ENCODE measurements at regions not wholly inside any gene's neighbourhood (a gene's known extent, or its start where the extent isn't known, plus 50 kb on each side); places are given as distances from the start of the nearest gene placed in this dataset.

DNA sequence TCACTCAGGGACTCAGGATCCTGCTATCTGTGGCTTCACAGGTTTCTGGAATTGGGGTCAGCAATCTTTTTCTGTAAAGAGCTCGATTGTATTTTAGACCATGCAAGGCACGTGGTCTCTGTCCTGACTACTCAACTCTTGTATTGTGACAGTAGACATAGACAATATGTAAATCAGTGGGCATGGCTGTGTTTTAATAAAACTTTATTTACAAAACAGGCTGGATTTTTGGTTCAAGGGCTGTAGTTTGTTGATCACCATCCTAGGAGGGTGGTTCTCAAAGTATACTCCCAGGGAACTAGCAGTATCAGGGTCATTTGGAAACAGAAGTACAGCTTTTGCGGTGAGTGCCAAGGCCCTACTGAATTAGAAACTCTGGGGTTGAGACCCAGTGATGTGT lies 108.2 kb upstream of the CRHR1 start:
- Mint-ChIP-seq H3K4me1 (ENCODE audit: low read depth) (no peaks in the 10 kb centered on the region), H3K4me3 (no peak overlapping the region), H3K27ac (no peak overlapping the region), H3K27me3 (peaks cover 16% of the 10 kb centered on the region), H3K36me3 (ENCODE audit: low read depth) (no peaks in the 10 kb centered on the region), H3K9me3 (no peaks in the 10 kb centered on the region)
- no peak for DNase-seq

DNA sequence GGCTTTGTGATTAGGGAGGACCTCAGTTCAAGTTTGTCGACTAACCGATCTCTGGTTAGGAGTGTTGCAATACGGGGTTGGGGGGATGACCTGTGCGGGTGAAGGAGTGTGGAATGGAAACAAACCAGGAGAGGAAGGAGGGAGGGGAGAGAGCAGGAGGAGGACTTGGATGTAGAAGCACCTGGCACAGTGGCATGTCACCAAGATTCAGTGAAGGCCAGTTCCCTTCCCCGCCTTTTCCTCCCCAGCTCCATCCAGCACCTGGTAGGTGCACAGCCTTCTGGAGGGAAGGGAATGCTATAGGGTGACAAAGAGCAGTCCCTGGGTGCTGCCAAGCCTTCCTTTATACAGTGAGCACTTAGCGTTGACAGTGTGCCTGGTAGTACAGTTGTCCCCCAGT lies 107.4 kb upstream of the CRHR1 start:
- no peak overlapping the region for H3K4me3 Mint-ChIP-seq
- H3K4me1 Mint-ChIP-seq (ENCODE audit: low read depth) = no peaks in the 10 kb centered on the region
- no peaks in the 10 kb centered on the region for H3K36me3 Mint-ChIP-seq (ENCODE audit: low read depth)
- DNase-seq = no peak
- no peaks in the 10 kb centered on the region for H3K9me3 Mint-ChIP-seq
- peaks cover 23% of the 10 kb centered on the region for H3K27me3 Mint-ChIP-seq
- H3K27ac Mint-ChIP-seq = no peak overlapping the region

DNA sequence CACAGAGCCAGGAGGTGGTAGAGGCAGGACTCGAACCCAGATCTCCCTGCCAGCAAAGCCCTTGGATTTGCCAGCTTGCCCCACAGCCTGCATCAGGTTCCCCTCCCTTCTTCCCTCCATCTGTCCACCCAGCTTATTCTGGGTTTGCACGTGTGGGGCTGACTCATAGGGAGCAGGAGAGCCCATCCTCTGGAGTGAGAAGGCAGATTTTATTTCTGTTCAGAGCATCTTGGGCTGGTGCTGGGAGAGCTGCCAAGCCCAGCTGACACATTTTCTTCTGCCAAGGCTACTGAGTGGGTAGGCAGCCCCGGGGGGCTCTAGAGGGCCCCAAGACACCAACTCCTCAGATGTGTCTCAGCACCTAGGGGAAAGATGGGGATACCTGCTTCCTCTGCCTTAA lies 106.3 kb upstream of the CRHR1 start:
- DNase-seq = no peak
- Mint-ChIP-seq H3K27ac (no peak overlapping the region), H3K9me3 (no peaks in the 10 kb centered on the region), H3K4me3 (no peak overlapping the region), H3K4me1 (ENCODE audit: low read depth) (no peaks in the 10 kb centered on the region), H3K36me3 (ENCODE audit: low read depth) (no peaks in the 10 kb centered on the region), H3K27me3 (peaks cover 23% of the 10 kb centered on the region)

DNA sequence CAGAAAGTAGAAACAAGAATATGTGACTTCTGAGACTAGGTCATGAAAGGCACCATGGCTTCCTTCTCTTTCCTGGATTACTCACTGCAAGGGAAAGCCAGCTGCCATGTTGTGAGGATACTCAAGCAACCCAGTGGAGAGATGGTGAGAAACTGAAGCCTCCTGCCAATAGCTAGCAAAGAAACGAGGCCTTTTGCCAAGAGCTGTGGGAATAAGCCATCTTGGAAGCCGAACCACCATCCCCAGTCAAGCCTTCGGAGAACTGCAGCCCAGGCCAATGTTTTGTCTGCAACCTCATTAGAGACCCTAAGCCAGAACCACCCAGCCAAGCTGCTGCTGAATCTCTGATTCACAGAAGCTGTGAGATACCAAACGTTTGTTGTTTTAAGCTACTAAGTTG lies 104.7 kb upstream of the CRHR1 start:
- DNase-seq = no peak
- no peaks in the 10 kb centered on the region for H3K4me1 Mint-ChIP-seq (ENCODE audit: low read depth)
- H3K27me3 Mint-ChIP-seq = peaks cover 23% of the 10 kb centered on the region
- no peaks in the 10 kb centered on the region for H3K36me3 Mint-ChIP-seq (ENCODE audit: low read depth)
- no peak overlapping the region for H3K27ac Mint-ChIP-seq
- H3K9me3 Mint-ChIP-seq = no peaks in the 10 kb centered on the region
- no peak overlapping the region for H3K4me3 Mint-ChIP-seq

DNA sequence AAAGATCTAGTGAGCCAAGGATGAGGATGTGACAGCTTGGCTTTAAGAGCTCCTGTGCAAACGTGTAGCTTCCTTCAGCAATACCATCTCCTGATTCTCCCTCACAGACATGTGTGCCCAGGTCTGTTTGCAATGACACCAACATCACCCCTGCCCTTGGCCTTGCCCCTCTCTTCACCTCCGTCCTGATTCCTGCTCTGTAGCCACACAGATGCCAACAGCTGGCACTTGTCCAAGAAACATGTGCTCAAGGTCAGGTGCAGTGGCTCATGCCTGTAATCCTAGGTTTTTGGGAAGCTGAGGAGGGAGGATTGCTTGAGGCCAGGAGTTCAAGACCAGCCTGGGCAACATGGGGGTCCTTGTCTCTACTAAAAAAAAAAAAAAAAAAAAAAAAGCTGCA lies 103.8 kb upstream of the CRHR1 start:
- Mint-ChIP-seq H3K9me3 (no peaks in the 10 kb centered on the region), H3K36me3 (ENCODE audit: low read depth) (no peaks in the 10 kb centered on the region), H3K27ac (no peak overlapping the region), H3K4me3 (no peak overlapping the region), H3K4me1 (ENCODE audit: low read depth) (no peaks in the 10 kb centered on the region), H3K27me3 (peaks cover 27% of the 10 kb centered on the region)
- DNase-seq = no peak

DNA sequence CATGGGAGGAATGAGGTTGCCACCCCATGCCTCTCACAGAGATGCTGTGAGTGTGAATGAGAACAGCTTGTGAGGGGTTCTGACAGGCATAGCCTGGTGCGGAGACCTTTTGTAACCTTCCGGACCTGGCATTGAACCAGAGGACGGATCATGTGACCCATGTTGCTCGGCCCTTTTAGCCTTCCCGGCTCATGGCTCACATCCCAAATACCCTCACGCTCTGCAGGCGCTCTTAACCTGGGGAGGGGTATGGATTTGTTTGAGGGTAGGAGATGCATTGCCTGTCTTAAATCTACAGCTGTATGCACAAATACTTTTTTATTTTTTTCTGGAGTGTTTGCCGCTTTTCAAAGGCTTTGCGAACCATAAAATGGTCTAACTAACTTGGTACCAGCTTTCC lies 102.4 kb upstream of the CRHR1 start:
- no peak for DNase-seq
- Mint-ChIP-seq H3K27me3 (peaks cover 27% of the 10 kb centered on the region), H3K9me3 (no peaks in the 10 kb centered on the region), H3K27ac (no peak overlapping the region), H3K4me3 (no peak overlapping the region), H3K36me3 (ENCODE audit: low read depth) (no peaks in the 10 kb centered on the region), H3K4me1 (ENCODE audit: low read depth) (no peaks in the 10 kb centered on the region)

DNA sequence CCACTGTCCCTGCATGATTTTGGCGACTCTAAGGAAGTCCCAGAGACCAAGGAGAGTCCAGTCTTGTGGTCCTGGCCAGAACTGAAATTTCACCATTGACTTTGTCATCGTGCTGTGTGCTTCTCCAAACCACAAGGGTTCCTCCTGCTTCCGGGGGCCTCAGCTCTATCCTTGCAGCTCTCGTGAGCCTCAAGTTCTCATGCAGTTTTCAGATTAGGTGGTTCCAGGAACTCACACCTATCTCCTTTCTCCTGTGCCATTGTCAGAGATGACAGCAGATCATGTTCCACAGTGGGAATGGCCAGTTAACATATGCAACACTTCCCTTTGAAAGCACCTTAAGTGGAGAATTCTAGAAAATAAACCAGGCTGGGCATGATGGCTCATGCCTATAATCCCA lies 97.9 kb upstream of the CRHR1 start:
- no peak for DNase-seq
- H3K4me3 Mint-ChIP-seq = no peak overlapping the region
- H3K36me3 Mint-ChIP-seq (ENCODE audit: low read depth) = no peaks in the 10 kb centered on the region
- no peak overlapping the region for H3K27ac Mint-ChIP-seq
- H3K4me1 Mint-ChIP-seq (ENCODE audit: low read depth) = no peaks in the 10 kb centered on the region
- peaks cover 33% of the 10 kb centered on the region for H3K27me3 Mint-ChIP-seq
- no peaks in the 10 kb centered on the region for H3K9me3 Mint-ChIP-seq

DNA sequence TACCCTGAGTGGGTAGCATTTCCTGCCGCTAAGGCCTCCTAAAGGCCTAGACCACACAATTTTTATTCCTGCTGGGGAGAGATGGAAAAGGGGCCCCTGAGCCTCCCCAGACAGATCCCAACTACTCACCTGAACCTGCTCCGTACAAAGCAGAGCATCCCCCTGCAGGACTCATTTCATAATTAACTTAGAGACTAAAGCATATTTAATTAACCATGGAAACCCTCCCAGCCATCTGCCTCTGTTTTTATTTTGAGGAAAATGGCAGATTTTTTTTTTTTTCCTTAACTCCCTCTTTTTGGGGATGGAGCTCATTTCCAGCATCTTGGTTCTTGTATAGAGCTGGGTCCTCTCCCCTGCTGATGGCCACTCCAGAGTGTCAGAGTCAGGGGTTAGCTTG lies 96.5 kb upstream of the CRHR1 start:
- DNase-seq = no peak
- Mint-ChIP-seq H3K27ac (no peak overlapping the region), H3K9me3 (no peaks in the 10 kb centered on the region), H3K4me1 (ENCODE audit: low read depth) (no peaks in the 10 kb centered on the region), H3K4me3 (no peak overlapping the region), H3K27me3 (peaks cover 39% of the 10 kb centered on the region), H3K36me3 (ENCODE audit: low read depth) (no peaks in the 10 kb centered on the region)

DNA sequence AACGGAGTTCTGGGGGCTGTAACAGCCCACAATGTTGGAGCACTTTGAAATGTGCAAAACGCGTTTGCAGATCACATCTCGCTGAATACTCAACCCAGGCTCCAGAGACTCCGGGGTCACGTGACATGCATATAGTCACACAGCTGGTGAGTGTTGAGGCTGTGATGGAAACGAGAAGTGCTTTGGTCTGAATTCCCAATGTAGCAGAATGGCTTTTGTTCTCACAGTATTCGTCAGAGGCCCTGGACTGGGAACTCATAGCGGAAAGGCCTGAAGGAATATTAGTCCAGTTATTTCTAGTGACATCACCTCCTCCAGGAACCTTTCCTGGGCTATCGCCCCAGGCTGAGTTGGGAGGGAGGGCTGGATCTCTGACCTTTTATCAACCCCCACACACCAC lies 95.8 kb upstream of the CRHR1 start:
- no peak for DNase-seq
- Mint-ChIP-seq H3K9me3 (no peaks in the 10 kb centered on the region), H3K27me3 (peaks cover 39% of the 10 kb centered on the region), H3K4me1 (ENCODE audit: low read depth) (no peaks in the 10 kb centered on the region), H3K36me3 (ENCODE audit: low read depth) (no peaks in the 10 kb centered on the region), H3K4me3 (no peak overlapping the region), H3K27ac (no peak overlapping the region)

DNA sequence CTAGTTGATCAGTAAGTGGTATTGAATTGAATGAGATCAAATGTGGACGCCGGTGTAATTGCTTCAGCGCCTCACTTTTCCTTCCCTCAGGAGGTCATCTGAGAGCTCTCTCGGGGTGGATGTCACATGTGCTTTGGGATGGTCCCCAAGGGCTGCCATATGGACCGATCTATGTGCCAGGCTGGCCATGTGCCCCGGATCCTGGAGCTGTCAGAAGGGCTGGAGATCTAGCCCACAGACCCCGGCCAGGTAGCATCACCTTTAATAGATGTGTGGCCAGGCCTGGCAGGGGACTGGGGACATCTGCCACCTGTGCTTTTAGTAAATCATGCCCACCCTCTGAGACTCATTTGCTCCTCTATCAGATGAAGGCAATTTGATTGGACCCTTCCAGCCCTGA lies 95.3 kb upstream of the CRHR1 start:
- DNase-seq = no peak
- Mint-ChIP-seq H3K27ac (no peak overlapping the region), H3K27me3 (peaks cover 41% of the 10 kb centered on the region), H3K36me3 (ENCODE audit: low read depth) (no peaks in the 10 kb centered on the region), H3K4me1 (ENCODE audit: low read depth) (no peaks in the 10 kb centered on the region), H3K9me3 (no peaks in the 10 kb centered on the region), H3K4me3 (no peak overlapping the region)

DNA sequence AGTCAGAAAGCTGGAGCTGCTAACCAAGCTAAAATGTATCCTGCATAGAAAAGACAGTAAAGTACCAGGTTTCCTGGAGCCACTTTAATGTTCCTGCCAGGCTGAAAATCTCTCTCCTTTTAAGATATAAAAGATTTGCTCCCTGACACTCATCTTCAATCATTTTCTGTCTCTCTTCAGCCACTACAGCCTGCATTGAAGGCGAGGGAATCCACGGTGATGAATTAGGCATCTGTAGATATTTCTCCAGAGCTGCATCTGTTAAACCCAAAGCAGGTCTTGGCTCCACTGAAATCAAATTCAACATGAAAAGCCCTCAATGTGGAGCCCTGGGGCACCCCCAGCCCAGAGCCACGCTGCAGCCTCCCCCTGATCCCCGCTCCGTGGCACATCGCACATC lies 94.7 kb upstream of the CRHR1 start:
- Mint-ChIP-seq H3K4me1 (ENCODE audit: low read depth) (no peaks in the 10 kb centered on the region), H3K27me3 (peaks cover 43% of the 10 kb centered on the region), H3K27ac (no peak overlapping the region), H3K4me3 (no peak overlapping the region), H3K36me3 (ENCODE audit: low read depth) (no peaks in the 10 kb centered on the region), H3K9me3 (no peaks in the 10 kb centered on the region)
- no peak for DNase-seq

DNA sequence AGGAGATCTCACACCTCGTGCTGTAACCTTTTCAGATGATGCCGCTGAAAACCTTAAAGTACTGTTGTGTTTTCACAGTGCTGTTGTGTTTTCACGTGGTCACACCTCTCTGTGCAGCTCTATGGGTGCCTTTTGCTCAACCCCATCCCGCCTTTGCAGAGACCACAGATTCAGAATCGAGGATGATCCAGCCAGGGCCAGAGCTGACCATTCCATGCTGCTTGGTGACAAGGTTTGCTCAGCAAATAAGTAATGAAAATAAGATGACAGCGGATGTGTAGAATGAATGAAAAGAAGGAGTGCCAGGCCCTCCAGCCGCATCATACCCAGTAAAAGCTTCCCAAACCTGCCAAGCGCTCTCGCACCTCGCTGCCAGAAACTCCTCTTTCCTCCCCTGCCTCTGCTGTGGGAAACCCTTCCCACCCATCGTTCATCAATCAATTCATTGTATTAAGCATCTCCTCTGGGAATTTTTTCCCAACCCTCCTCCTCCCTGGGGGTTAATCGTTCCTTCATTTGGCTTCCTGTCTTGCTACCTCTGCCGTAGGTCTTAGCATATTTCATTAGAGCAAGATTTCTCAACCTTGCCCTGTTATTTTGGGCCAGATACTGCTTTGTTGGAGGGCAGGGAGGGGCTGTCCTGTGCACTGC lies 93.4 kb upstream of the CRHR1 start:
- Mint-ChIP-seq H3K36me3 (ENCODE audit: low read depth) (no peaks in the 10 kb centered on the region), H3K27ac (no peak overlapping the region), H3K27me3 (peaks cover 45% of the 10 kb centered on the region), H3K9me3 (no peaks in the 10 kb centered on the region), H3K4me3 (no peak overlapping the region), H3K4me1 (ENCODE audit: low read depth) (no peaks in the 10 kb centered on the region)
- no peak for DNase-seq

DNA sequence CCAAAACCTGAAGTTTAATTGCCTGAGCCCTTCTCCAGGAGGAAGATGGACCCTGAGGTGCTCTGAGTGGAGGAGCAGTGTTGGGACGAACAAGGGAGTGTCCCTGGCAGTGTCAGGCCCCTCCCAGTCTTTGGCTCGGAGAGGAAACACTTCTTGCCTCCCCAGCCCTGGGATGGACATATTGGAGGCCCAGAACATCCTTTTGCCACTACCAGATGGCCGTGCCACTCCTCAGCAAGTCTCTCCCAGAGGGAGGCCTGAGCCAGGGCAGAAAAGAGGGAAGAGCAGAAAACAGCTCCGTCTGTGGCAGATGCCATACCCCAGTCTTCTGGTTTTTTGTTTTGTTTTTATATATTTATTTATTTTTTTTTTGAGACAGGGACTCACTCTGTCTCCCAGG lies 91.5 kb upstream of the CRHR1 start:
- Mint-ChIP-seq H3K9me3 (no peaks in the 10 kb centered on the region), H3K27ac (no peak overlapping the region), H3K4me3 (no peak overlapping the region), H3K4me1 (ENCODE audit: low read depth) (no peaks in the 10 kb centered on the region), H3K36me3 (ENCODE audit: low read depth) (no peaks in the 10 kb centered on the region), H3K27me3 (peaks cover 54% of the 10 kb centered on the region)
- no peak for DNase-seq

DNA sequence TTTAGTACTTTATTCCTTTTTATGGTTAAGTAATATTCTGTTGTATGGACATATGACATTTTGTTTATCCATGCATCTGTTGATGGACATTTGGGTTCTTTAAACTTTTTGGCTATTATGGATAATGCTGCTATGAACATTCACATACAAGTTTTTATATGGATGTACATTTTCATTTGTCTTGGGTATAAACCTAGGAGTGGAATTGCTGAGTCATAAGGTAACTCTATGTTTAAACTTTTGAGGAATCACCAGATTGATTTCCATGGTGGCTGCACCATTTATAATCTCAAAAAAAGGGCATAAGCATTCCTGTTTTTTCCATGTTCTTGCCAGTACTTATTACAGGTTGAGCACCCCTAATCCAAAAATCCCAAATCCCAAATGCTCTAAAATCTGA lies 90.3 kb upstream of the CRHR1 start:
- no peak for DNase-seq
- Mint-ChIP-seq H3K4me1 (ENCODE audit: low read depth) (no peaks in the 10 kb centered on the region), H3K9me3 (no peaks in the 10 kb centered on the region), H3K4me3 (no peak overlapping the region), H3K36me3 (ENCODE audit: low read depth) (no peaks in the 10 kb centered on the region), H3K27me3 (peaks cover 54% of the 10 kb centered on the region), H3K27ac (no peak overlapping the region)

DNA sequence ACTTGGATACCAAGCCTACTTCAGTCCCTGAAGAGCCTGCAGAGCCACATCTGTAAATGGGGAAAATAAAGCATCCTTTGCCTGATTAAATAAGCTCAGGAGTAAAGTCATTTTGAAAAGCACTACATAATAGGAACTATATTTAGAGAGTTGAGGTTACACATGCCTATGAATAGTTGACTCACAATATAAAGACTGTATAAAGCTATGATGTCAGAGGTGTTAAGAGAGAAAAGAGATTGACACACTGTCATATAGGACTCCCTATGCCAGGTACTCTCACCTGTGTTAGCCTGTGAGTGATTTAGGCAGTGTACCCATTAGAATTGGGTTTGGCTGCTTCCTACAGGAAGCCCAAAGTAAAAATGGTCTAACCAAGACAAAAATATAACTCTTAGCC lies 87.7 kb upstream of the CRHR1 start:
- Mint-ChIP-seq H3K4me3 (no peak overlapping the region), H3K9me3 (no peaks in the 10 kb centered on the region), H3K4me1 (ENCODE audit: low read depth) (no peaks in the 10 kb centered on the region), H3K36me3 (ENCODE audit: low read depth) (no peaks in the 10 kb centered on the region), H3K27me3 (peaks cover 47% of the 10 kb centered on the region), H3K27ac (no peak overlapping the region)
- no peak for DNase-seq

DNA sequence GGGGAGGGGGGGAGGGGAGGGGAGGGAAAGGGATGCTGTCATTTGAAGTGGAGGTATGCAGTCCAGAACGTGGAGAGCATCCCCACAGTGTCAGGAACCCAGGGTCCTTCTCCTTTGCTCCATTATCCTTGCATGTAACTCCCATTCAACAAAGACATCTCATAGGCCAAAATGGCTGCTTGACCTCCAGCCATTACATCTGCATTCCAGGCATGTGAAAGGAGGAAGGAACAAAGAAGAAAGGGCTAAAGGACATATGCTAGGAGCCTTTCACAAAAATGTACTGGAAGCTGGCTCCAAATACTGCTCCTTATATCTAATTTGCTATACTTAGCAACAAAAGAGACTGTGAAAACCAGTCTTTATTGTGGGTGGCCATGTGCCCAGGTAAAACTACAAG lies 87.0 kb upstream of the CRHR1 start:
- H3K4me3 Mint-ChIP-seq = no peak overlapping the region
- H3K4me1 Mint-ChIP-seq (ENCODE audit: low read depth) = no peaks in the 10 kb centered on the region
- no peaks in the 10 kb centered on the region for H3K9me3 Mint-ChIP-seq
- no peaks in the 10 kb centered on the region for H3K36me3 Mint-ChIP-seq (ENCODE audit: low read depth)
- no peak overlapping the region for H3K27ac Mint-ChIP-seq
- peaks cover 50% of the 10 kb centered on the region for H3K27me3 Mint-ChIP-seq
- no peak for DNase-seq
